ENCODE measurements at regions not wholly inside any gene's neighbourhood (a gene's known extent, or its start where the extent isn't known, plus 50 kb on each side); places are given as distances from the start of the nearest gene placed in this dataset.

DNA sequence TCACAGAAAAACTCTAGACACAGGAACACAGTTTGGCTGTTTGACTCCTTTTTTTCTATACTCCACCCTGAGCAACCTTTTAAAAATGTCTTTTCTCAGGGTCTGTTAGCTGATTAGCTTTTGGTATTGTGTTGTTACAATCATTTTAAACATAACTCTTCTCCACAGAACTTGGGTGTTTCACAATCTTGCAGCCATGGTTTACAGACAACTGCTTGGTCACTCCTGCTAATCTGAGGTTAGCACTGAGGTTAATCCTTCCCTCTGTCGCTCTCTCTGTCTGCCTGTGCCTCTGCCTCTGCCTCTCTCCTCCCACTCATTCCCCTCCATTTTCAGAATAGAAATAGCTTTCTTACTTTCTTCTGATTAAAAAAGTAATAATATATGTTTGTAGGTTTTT lies 62.4 kb upstream of the ZBED5 start:
- TF ChIP-seq, protein P1, sequence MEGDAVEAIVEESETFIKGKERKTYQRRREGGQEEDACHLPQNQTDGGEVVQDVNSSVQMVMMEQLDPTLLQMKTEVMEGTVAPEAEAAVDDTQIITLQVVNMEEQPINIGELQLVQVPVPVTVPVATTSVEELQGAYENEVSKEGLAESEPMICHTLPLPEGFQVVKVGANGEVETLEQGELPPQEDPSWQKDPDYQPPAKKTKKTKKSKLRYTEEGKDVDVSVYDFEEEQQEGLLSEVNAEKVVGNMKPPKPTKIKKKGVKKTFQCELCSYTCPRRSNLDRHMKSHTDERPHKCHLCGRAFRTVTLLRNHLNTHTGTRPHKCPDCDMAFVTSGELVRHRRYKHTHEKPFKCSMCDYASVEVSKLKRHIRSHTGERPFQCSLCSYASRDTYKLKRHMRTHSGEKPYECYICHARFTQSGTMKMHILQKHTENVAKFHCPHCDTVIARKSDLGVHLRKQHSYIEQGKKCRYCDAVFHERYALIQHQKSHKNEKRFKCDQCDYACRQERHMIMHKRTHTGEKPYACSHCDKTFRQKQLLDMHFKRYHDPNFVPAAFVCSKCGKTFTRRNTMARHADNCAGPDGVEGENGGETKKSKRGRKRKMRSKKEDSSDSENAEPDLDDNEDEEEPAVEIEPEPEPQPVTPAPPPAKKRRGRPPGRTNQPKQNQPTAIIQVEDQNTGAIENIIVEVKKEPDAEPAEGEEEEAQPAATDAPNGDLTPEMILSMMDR (IDR thresholded peaks at IDR 0.05; ENCODE audit: borderline replicate concordance, insufficient read depth, low read depth, low read length), result no peak
- no peak overlapping the region for H3K4me3 ChIP-seq (ENCODE audit: low read depth, low read length)

DNA sequence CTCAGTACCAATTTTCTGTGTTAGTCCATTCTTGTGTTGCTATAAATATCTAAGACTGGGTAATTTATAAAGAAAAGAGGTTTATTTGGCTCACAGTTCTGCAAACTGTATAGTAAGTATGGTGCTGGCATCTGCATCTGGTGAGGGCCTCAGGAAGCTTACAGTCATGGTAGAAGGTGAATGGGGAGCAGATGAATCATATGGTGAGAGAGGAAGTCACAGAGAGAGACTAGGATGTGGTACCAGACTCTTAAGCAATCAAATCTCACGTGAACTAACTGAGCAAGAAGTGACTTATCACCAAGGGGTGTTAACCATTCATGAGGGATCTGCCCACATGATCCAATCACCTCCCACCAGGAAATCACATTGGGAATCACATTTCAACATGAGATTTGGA lies 60.8 kb upstream of the ZBED5 start:
- TF ChIP-seq, protein P1 (IDR thresholded peaks at IDR 0.05; ENCODE audit: borderline replicate concordance, insufficient read depth, low read depth, low read length), result no peak
- no peak overlapping the region for H3K4me3 ChIP-seq (ENCODE audit: low read depth, low read length)

DNA sequence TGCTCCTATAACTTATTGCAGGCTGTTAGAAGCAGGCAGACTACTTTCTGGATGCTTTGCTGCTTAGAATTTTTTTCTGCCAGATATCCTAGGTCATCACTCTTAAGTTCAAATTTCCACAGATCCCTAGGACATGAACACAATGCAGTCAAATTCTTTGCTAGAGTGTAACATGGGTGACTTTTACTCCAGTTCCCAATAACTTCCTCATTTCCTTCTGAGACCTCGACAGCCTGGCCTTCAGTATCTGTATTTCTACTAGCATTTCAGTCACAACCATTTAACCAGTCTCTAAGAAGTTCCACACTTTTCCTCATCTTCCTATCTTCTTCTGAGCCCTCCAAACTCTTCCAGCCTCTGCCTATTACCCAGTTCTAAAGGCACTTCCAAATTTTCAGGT lies 60.4 kb upstream of the ZBED5 start:
- TF ChIP-seq, protein P1 (IDR thresholded peaks at IDR 0.05; ENCODE audit: borderline replicate concordance, insufficient read depth, low read depth, low read length), result no peak
- H3K4me3 ChIP-seq (ENCODE audit: low read depth, low read length), result no peak overlapping the region

DNA sequence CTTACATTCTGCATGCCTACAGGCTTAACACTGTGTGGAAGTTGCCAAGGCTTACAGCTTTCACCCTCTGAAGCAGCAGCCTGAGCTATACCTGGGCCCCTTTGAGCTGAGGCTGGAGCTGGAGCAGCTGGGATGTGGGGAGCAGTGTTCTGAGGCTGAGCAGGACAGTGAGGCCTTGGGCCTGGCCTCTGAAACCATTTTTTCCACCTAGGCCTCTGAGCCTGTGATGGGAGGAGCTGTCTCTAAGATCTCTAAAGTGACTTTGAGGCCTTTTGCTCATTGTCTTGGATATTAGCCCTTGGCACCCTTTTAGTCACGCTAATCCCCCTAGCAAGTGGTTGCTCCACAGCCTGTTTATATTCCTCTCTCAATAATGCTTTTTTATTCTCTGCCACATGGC lies 59.9 kb upstream of the ZBED5 start:
- TF ChIP-seq, protein P1 (IDR thresholded peaks at IDR 0.05; ENCODE audit: borderline replicate concordance, insufficient read depth, low read depth, low read length), result no peak

DNA sequence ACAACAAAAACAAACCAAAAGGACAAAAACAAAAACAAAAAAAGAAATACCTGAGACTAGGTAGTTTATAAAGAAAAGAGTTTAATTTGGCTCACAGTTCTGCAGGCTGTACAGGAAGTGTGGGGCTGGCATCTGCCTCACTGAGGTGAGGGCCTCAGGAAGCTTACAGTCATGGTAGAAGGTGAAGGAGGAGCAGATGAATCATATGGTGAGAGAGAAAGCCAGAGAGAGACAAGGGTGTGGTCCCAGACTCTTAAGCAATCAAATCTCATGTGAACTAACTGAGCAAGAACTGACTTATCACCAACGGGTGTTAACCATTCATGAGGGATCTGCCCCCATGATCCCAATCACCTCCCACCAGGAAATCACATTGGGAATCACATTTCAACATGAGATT lies 58.8 kb upstream of the ZBED5 start:
- no peak overlapping the region for H3K4me3 ChIP-seq (ENCODE audit: low read depth, low read length)
- TF ChIP-seq, protein P1 (IDR thresholded peaks at IDR 0.05; ENCODE audit: borderline replicate concordance, insufficient read depth, low read depth, low read length), result no peak

More for the DNA sequence above, 59.9 kb upstream of the ZBED5 start:
- H3K4me3 ChIP-seq (ENCODE audit: low read depth, low read length), result no peak overlapping the region

DNA sequence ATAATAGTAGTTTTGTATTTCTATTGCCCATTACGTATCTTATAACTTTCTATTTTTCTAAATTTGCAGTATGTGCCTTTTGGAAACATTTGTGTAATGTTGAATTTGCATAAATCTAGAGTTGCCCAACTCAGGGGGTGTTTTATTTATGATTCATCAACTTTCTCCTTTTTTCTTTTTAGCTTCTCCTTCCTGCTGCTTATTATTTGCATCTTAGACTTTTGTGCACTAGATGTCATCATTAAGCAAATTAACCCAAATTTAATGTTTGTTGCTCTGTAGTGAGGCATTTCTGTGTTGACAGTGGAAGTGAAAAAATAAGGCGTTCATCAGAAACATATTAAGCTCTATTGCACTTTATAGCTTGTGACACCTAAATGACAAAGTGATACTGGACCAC lies 56.2 kb upstream of the ZBED5 start:
- TF ChIP-seq, protein P1 (IDR thresholded peaks at IDR 0.05; ENCODE audit: borderline replicate concordance, insufficient read depth, low read depth, low read length), result no peak
- no peak overlapping the region for H3K4me3 ChIP-seq (ENCODE audit: low read depth, low read length)

DNA sequence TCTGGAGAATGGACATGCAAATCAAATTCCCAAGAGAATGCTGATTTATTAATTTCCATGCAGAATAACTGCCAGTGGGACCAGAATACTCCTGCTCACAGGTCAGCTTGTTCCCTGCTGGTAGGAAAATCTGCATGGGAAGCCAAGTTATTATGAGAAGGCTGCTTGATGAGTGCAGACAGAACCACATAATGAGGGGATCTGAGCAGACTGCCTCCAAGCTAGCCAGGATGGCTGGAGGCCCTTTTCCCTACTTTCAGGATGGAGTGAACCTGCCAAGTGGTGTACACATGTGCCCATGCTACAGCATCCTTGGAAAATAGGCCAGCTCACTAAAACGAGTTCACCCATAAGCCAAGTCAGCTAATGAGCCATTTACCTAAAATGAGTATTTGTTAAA lies 55.2 kb upstream of the ZBED5 start:
- TF ChIP-seq, protein P1 (IDR thresholded peaks at IDR 0.05; ENCODE audit: borderline replicate concordance, insufficient read depth, low read depth, low read length), result no peak
- H3K4me3 ChIP-seq (ENCODE audit: low read depth, low read length), result no peak overlapping the region

Measured in GM12875 (cell line).